Liver (tissue), 3 donors: ENCODE measurements at regions not wholly inside any gene's neighbourhood (a gene's known extent, or its start where the extent isn't known, plus 50 kb on each side); places are given as distances from the start of the nearest gene placed in this dataset.

ENCODE experiments used
- CTCF ChIP-seq: fragments of 150-350 bp; IDR thresholded peaks from 2 replicates; pipeline ENCODE4 v1.5.1; 2017; ENCODE audit warnings: improper control_type of control experiment, low read depth, low read length; ENCODE audit not compliant: missing input control
- FOXA1 ChIP-seq: IDR thresholded peaks from 2 replicates; pipeline ENCODE4 v1.6.1; 2016; ENCODE audit warnings: antibody characterized with exemption
- FOXA2 ChIP-seq: IDR thresholded peaks from 2 replicates; pipeline ENCODE4 v1.6.1; 2016; ENCODE audit warnings: antibody characterized with exemption
- HNF4G ChIP-seq: IDR thresholded peaks from 2 replicates; pipeline ENCODE4 v1.6.1; 2016; ENCODE audit warnings: antibody characterized with exemption
- MAX ChIP-seq: IDR thresholded peaks from 2 replicates; pipeline ENCODE4 v1.6.1; 2016; ENCODE audit warnings: antibody characterized with exemption
- RAD21 ChIP-seq, 2 donors: IDR thresholded peaks; 2 replicates each; pipeline ENCODE4 v1.6.1; 2016; ENCODE audit warnings: antibody characterized with exemption in 2 of 2, mild to moderate bottlenecking in 2 of 2
- REST ChIP-seq: IDR thresholded peaks from 2 replicates; pipeline ENCODE4 v1.6.1; 2016; ENCODE audit warnings: antibody characterized with exemption, mild to moderate bottlenecking
- RXRA ChIP-seq, 2 donors: IDR thresholded peaks; 2 replicates each; pipeline ENCODE4 v1.6.1; 2017 to 2018; ENCODE audit warnings: antibody characterized with exemption in 2 of 2, mild to moderate bottlenecking in 1 of 2
- SP1 ChIP-seq: IDR thresholded peaks from 2 replicates; pipeline ENCODE4 v1.6.1; 2018; ENCODE audit warnings: antibody characterized with exemption, mild to moderate bottlenecking
- TAF1 ChIP-seq: conservative IDR thresholded peaks from 2 replicates; pipeline ENCODE4 v1.6.1; 2016; ENCODE audit warnings: antibody characterized with exemption, mild to moderate bottlenecking
- TF ChIP-seq, protein P1 (sequence below): IDR thresholded peaks from 2 replicates; pipeline ENCODE4 v1.6.1; 2016; ENCODE audit warnings: antibody characterized with exemption
- donor health status: healthy.
- donor health status: healthy.

DNA sequence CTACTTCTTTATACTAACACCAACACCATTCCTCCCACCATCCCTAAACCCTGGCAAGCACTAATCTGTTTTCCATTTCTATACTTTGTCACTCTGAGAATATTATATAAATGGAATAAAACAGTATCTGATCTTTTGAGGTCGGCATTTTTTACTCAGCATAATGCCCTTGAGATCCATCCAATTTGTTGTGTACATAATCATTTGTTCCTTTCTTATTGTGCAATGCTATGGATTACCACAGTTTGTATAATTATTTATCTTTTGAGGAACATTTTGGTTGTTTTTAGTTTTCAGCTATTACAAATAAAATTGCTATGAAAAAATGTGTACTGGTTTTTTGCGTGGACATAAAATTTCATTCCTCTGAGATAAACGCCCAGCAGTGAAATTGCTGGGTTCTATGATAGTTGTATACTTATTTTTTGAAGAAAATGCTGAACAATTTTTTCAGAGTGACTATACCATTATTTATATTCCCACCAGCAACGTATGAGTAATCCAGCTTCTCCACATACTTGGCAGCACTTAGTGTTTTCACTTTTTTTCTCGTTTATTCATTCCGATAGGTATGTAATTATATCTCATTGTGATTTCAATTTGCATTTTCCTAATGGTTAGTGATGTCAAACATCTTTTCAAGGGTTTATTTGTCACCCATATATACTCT, 154.3 kb upstream of the DCAF8L1 start:
- TF ChIP-seq FOXA1 (no peak), RXRA (IDR thresholded peaks at IDR 0.05) (peak in 1 of 2 donors; percentile 30), CTCF (no peak), TAF1 (no peak), HNF4G (no peak), REST (no peak), FOXA2 (peak; percentile 74), RAD21 (IDR thresholded peaks at IDR 0.05) (no peak), MAX (no peak), SP1 (no peak)
- TF ChIP-seq, protein P1, sequence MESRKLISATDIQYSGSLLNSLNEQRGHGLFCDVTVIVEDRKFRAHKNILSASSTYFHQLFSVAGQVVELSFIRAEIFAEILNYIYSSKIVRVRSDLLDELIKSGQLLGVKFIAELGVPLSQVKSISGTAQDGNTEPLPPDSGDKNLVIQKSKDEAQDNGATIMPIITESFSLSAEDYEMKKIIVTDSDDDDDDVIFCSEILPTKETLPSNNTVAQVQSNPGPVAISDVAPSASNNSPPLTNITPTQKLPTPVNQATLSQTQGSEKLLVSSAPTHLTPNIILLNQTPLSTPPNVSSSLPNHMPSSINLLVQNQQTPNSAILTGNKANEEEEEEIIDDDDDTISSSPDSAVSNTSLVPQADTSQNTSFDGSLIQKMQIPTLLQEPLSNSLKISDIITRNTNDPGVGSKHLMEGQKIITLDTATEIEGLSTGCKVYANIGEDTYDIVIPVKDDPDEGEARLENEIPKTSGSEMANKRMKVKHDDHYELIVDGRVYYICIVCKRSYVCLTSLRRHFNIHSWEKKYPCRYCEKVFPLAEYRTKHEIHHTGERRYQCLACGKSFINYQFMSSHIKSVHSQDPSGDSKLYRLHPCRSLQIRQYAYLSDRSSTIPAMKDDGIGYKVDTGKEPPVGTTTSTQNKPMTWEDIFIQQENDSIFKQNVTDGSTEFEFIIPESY, result no peak
